A673 (cell line): ENCODE measurements at regions not wholly inside any gene's neighbourhood (a gene's known extent, or its start where the extent isn't known, plus 50 kb on each side); places are given as distances from the start of the nearest gene placed in this dataset.

Experiments
- CTCF ChIP-seq: fragments of 300-800, 200-600 bp; sonication (generic); conservative IDR thresholded peaks from 2 replicates; pipeline ENCODE4 v1.5.1; 2017; ENCODE audit warnings: low read depth, mild to moderate bottlenecking, antibody characterized with exemption, low read length, moderate library complexity, mixed read lengths
- EZH2 ChIP-seq: fragments of 200-600 bp; sonication (generic); IDR thresholded peaks from 2 replicates; pipeline ENCODE4 v1.6.1; 2017; ENCODE audit warnings: borderline replicate concordance, low read depth, mild to moderate bottlenecking, mixed read lengths, antibody characterized with exemption, low read length; ENCODE audit not compliant: poor library complexity, severe bottlenecking

GRCh38 chr16:85504242-85504641 lies 108.9 kb upstream of the GSE1 start:
- no peak for TF ChIP-seq CTCF
- TF ChIP-seq EZH2, result no peak
